Osteoblast (primary cell): ENCODE measurements at regions not wholly inside any gene's neighbourhood (a gene's known extent, or its start where the extent isn't known, plus 50 kb on each side); places are given as distances from the start of the nearest gene placed in this dataset.

Experiments
- DNase-seq: peaks from one replicate; pipeline ENCODE4 v3.0.0; 2011; ENCODE audit warnings: low spot score, mixed read lengths; ENCODE audit not compliant: insufficient read length; ENCODE audit errors: missing footprints
- H2AFZ ChIP-seq: 2 replicates; pipeline ENCODE4 v1.6.0; 2011; ENCODE audit warnings: mild to moderate bottlenecking, low read length
- H3K27ac ChIP-seq: 2 replicates; pipeline ENCODE4 v1.5.1; 2011; ENCODE audit warnings: mild to moderate bottlenecking, low read depth, low read length, moderate library complexity
- H3K27me3 ChIP-seq: 2 replicates; pipeline ENCODE4 v1.6.0; 2012; ENCODE audit warnings: mild to moderate bottlenecking, control low read depth, inconsistent platforms, low read length, moderate library complexity; ENCODE audit not compliant: insufficient read depth
- H3K36me3 ChIP-seq: 2 replicates; pipeline ENCODE4 v1.5.1; 2011; ENCODE audit warnings: mild to moderate bottlenecking, low read length, control low read depth, moderate library complexity; ENCODE audit not compliant: insufficient read depth
- H3K4me1 ChIP-seq: 2 replicates; pipeline ENCODE4 v1.5.1; 2011; ENCODE audit warnings: mild to moderate bottlenecking, low read length, control low read depth, moderate library complexity; ENCODE audit not compliant: insufficient read depth
- H3K4me2 ChIP-seq: 2 replicates; pipeline ENCODE4 v1.6.0; 2011; ENCODE audit warnings: mild to moderate bottlenecking, low read length; ENCODE audit not compliant: insufficient read depth
- H3K4me3 ChIP-seq: fragments of 200-600 bp; sonication (generic); 3 replicates; pipeline ENCODE4 v1.5.1; 2012; ENCODE audit warnings: mild to moderate bottlenecking, low read length, inconsistent platforms; ENCODE audit not compliant: insufficient read depth
- H3K79me2 ChIP-seq: 2 replicates; pipeline ENCODE4 v1.6.0; 2012; ENCODE audit warnings: mild to moderate bottlenecking, low read length, control low read depth, inconsistent platforms; ENCODE audit not compliant: insufficient read depth
- H3K9me3 ChIP-seq: 2 replicates; pipeline ENCODE4 v1.5.1; 2011; ENCODE audit warnings: low read depth, low read length, control low read depth
- H4K20me1 ChIP-seq: 2 replicates; pipeline ENCODE4 v1.6.0; 2012; ENCODE audit warnings: mild to moderate bottlenecking, low read length, control low read depth; ENCODE audit not compliant: insufficient read depth
- TF ChIP-seq, protein P1 (sequence below): IDR thresholded peaks from 2 replicates; pipeline ENCODE4 v1.5.1; 2011; ENCODE audit warnings: mild to moderate bottlenecking, low read depth, low read length, moderate library complexity; ENCODE audit errors: extremely low read depth

DNA sequence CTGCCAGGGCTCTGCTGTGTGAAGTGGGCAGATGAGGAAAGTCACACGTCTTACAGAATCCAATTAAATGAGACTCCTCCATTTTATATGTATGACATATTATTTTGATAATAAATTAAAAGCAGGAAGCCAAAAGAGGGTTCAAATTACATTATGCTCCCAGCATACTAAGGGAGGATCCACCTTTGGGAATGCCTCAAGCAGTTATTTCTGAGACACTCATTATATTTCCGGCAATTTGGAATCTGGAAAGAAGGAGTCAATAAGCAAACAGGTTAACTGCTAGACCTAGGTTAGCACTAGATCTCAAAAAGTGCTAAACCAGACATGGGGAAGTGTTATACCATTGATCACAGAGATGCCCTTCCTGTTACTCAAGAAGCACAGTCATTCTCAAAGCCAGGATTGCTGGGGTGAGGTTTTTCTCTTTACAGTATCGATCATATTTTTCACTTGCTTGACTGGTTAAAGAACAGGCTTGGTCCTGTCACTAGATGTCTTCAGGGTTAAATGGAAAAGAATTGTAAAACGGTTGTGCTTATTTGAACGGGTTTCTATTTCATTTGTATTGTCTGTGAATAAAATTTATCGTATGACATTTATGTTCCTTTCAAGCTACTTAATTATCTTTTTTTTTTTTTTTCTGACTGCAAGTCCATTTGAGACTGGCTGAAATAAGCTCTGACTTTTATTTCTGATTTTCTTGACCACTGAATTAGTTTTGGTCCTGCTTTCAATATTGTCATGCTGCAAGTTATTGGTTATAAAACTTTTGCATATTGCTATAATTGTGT, 523.2 kb downstream of the KLF12 start:
- TF ChIP-seq, protein P1, sequence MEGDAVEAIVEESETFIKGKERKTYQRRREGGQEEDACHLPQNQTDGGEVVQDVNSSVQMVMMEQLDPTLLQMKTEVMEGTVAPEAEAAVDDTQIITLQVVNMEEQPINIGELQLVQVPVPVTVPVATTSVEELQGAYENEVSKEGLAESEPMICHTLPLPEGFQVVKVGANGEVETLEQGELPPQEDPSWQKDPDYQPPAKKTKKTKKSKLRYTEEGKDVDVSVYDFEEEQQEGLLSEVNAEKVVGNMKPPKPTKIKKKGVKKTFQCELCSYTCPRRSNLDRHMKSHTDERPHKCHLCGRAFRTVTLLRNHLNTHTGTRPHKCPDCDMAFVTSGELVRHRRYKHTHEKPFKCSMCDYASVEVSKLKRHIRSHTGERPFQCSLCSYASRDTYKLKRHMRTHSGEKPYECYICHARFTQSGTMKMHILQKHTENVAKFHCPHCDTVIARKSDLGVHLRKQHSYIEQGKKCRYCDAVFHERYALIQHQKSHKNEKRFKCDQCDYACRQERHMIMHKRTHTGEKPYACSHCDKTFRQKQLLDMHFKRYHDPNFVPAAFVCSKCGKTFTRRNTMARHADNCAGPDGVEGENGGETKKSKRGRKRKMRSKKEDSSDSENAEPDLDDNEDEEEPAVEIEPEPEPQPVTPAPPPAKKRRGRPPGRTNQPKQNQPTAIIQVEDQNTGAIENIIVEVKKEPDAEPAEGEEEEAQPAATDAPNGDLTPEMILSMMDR = no peak
- H4K20me1 ChIP-seq = no peaks in the 10 kb centered on the region
- no peak overlapping the region for H3K27ac ChIP-seq
- no peaks in the 10 kb centered on the region for H3K27me3 ChIP-seq
- no peak overlapping the region for H3K4me3 ChIP-seq
- no peaks in the 10 kb centered on the region for H3K36me3 ChIP-seq
- H2AFZ ChIP-seq = no peak overlapping the region
- no peaks in the 10 kb centered on the region for H3K9me3 ChIP-seq
- no peak for DNase-seq
- no peak overlapping the region for H3K4me2 ChIP-seq
- H3K79me2 ChIP-seq = no peaks in the 10 kb centered on the region
- H3K4me1 ChIP-seq = no peaks in the 10 kb centered on the region

DNA sequence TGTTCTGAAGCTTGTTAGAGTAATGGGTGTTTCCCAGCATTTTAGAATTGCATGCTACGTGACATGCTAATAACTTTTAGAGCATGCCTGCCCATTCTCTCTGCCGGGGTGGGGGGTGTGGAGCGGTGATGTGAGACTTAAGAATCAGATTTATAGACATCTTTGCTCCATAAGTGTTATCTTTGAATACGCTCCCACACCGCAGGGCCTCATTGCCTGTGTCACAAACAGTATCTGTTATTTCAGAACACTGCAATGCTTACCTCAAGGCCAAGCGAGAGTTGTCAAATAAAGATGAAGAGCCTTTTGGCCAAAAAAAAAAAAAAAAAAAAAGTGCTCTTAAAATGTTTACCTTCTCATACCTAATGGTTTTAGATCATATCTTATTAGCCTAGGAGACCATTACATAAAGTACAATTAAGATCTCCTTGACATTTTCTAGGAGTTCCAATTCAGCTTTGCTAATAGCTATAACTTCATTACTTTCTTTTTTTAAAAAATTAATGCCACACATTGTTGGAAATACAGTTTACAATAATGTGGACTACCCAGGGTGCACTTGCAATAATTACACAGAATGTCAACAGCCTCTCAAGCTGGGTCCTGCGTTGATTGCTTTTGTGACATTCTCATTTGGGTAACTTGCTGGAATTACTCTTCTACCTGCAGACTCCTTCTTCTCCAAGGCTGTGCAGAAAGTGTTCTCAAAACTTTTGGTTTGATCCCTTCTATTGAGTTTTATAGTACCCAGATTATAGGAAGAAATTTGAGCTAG, 525.3 kb downstream of the KLF12 start:
- H3K4me1 ChIP-seq = no peaks in the 10 kb centered on the region
- no peak overlapping the region for H3K27ac ChIP-seq
- H3K4me3 ChIP-seq = no peak overlapping the region
- no peaks in the 10 kb centered on the region for H3K79me2 ChIP-seq
- TF ChIP-seq, protein P1 = no peak
- no peaks in the 10 kb centered on the region for H3K27me3 ChIP-seq
- no peak for DNase-seq
- H3K36me3 ChIP-seq = no peaks in the 10 kb centered on the region
- no peaks in the 10 kb centered on the region for H3K9me3 ChIP-seq
- no peak overlapping the region for H3K4me2 ChIP-seq
- no peaks in the 10 kb centered on the region for H4K20me1 ChIP-seq
- no peak overlapping the region for H2AFZ ChIP-seq

- Histone ChIP-seq H3K27ac (no peak overlapping the region), H3K9me3 (no peaks in the 10 kb centered on the region), H3K4me2 (no peak overlapping the region), H3K4me1 (no peaks in the 10 kb centered on the region), H4K20me1 (no peaks in the 10 kb centered on the region), H3K4me3 (no peak overlapping the region), H3K36me3 (no peaks in the 10 kb centered on the region), H2AFZ (no peak overlapping the region), H3K79me2 (no peaks in the 10 kb centered on the region), H3K27me3 (no peaks in the 10 kb centered on the region)
- TF ChIP-seq, protein P1 = no peak
- no peak for DNase-seq
Observed at GRCh38 chr13:73608157-73608516, 526.1 kb downstream of the KLF12 start.

DNA sequence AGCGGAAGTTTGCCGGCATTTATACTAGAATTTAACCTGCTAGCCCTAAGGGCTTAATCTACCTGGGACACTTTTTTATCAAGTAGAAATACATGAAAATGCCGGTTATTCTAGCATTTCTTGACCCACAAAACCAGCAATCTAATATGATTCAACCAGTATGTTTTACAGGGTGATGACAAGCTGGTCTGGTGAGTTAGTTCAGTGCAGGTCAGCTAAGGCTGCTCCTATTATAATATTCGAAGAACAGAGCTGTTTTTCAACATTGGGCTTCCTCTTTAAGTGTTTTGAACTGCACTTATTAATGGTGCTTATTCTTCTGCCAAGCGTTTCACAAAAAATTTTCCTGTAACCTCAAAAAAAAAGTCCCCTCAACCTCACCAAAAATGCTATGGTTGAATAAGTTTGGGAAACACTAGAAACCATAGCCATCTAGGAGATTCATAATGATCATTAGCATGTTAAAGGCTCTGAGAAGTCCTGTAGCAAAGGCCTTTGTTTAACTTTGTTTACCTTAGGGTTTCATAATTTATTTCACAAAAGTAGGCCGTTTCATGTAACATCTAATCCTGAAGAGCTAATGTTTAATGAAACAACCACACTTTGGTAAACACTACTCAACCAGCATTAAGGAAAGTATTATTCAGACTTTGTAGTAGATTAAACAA, 526.6 kb downstream of the KLF12 start:
- no peaks in the 10 kb centered on the region for H3K27me3 ChIP-seq
- no peaks in the 10 kb centered on the region for H3K4me1 ChIP-seq
- no peak for DNase-seq
- no peaks in the 10 kb centered on the region for H3K79me2 ChIP-seq
- no peak overlapping the region for H3K4me3 ChIP-seq
- H3K4me2 ChIP-seq = no peak overlapping the region
- H3K9me3 ChIP-seq = no peaks in the 10 kb centered on the region
- no peaks in the 10 kb centered on the region for H4K20me1 ChIP-seq
- H2AFZ ChIP-seq = no peak overlapping the region
- TF ChIP-seq, protein P1 = no peak
- no peak overlapping the region for H3K27ac ChIP-seq
- no peaks in the 10 kb centered on the region for H3K36me3 ChIP-seq
